H1 (cell line): ENCODE measurements at regions not wholly inside any gene's neighbourhood (a gene's known extent, or its start where the extent isn't known, plus 50 kb on each side); places are given as distances from the start of the nearest gene placed in this dataset.

Experiments
- CTCF ChIA-PET: fragments of 300-600 bp; sonication (Branson Sonifier 250); formaldehyde crosslinking; loops from one replicate; lab custom pipeline; 2021; ENCODE audit not compliant: partially characterized antibody; lab: Charles Lee
- POLR2A ChIA-PET: fragments of 300-600 bp; sonication (Branson Sonifier 250); formaldehyde crosslinking; loops from one replicate; lab custom pipeline; 2021; ENCODE audit warnings: inconsistent platforms; ENCODE audit not compliant: partially characterized antibody; lab: Charles Lee
- DNase-seq, 2 experiments: peaks; one replicate each; pipeline versions ENCODE4 v3.0.0 to v3.0.0-alpha.2; 2010 to 2022; ENCODE audit warnings: low spot score in 2 of 2, low read depth in 1 of 2, mixed read lengths in 1 of 2
- FAIRE-seq: peaks from 2 replicates; lab custom pipeline; 2011; peaks lifted over from hg19 to GRCh38; lab: Jason Lieb, UNC
- H2AFZ ChIP-seq: 2 replicates; pipeline ENCODE4 v1.8.1; 2012; ENCODE audit warnings: low read length, inconsistent platforms
- H2AK5ac ChIP-seq: 2 replicates; pipeline ENCODE4 v1.6.1; 2013; ENCODE audit warnings: low read depth, low read length
- H2BK120ac ChIP-seq: replicated peaks from 2 replicates; pipeline ENCODE3; 2013; ENCODE audit warnings: low read depth, low read length, inconsistent platforms
- H2BK12ac ChIP-seq: 2 replicates; pipeline ENCODE4 v1.6.1; 2013; ENCODE audit warnings: low read depth, low read length
- H2BK15ac ChIP-seq: 2 replicates; pipeline ENCODE4 v1.6.1; 2013; ENCODE audit warnings: low read length
- H2BK20ac ChIP-seq: 2 replicates; pipeline ENCODE4 v1.6.1; 2013; ENCODE audit warnings: low read length
- H2BK5ac ChIP-seq: 2 replicates; pipeline ENCODE4 v1.6.1; 2013; ENCODE audit warnings: low read depth, low read length
- H3K14ac ChIP-seq: 2 replicates; pipeline ENCODE4 v1.6.1; 2013; ENCODE audit warnings: inconsistent platforms; ENCODE audit not compliant: insufficient read length
- H3K18ac ChIP-seq: 2 replicates; pipeline ENCODE4 v1.6.1; 2013; ENCODE audit warnings: low read length; ENCODE audit errors: extremely low read depth
- H3K23ac ChIP-seq: 2 replicates; pipeline ENCODE4 v1.6.1; 2013; ENCODE audit warnings: inconsistent platforms; ENCODE audit not compliant: insufficient read length
- H3K23me2 ChIP-seq: 2 replicates; pipeline ENCODE4 v1.6.1; 2013; ENCODE audit warnings: low read depth, low read length
- H3K27ac ChIP-seq: 2 replicates; pipeline ENCODE4 v1.6.1; 2011; ENCODE audit warnings: low read depth, low read length, inconsistent platforms
- H3K27me3 ChIP-seq, 4 experiments: replicated peaks in 1 of 4; 1 replicate in 1 of 4; 2 replicates in 3 of 4; pipeline versions ENCODE4 v1.6.1 to v1.8.1; 2011 to 2013; ENCODE audit warnings: low read length in 3 of 4, mild to moderate bottlenecking in 3 of 4, inconsistent platforms in 2 of 4, mixed read lengths in 2 of 4, moderate library complexity in 1 of 4; ENCODE audit not compliant: control insufficient read depth in 3 of 4, insufficient read depth in 3 of 4; ENCODE audit errors: extremely low read depth in 1 of 4
- H3K36me3 ChIP-seq, 4 experiments: 2 replicates each; pipeline versions ENCODE4 v1.6.1 to v1.8.1; 2011 to 2013; ENCODE audit warnings: mild to moderate bottlenecking in 4 of 4, low read length in 3 of 4, moderate library complexity in 2 of 4, control low read depth in 1 of 4, inconsistent platforms in 1 of 4; ENCODE audit not compliant: insufficient read depth in 4 of 4, control insufficient read depth in 2 of 4
- H3K4ac ChIP-seq: replicated peaks from 2 replicates; pipeline ENCODE3; 2013; ENCODE audit warnings: low read length, low read depth, mixed read lengths, inconsistent platforms; ENCODE audit not compliant: insufficient read length
- H3K4me1 ChIP-seq, 4 experiments: replicated peaks in 1 of 4; 1 replicate in 1 of 4; 2 replicates in 3 of 4; pipeline versions ENCODE4 v1.6.1 to v1.8.1; 2011 to 2013; ENCODE audit warnings: low read length in 3 of 4, inconsistent platforms in 2 of 4, mixed read lengths in 1 of 4; ENCODE audit not compliant: insufficient read depth in 4 of 4, control insufficient read depth in 3 of 4
- H3K4me2 ChIP-seq, 2 experiments: 2 replicates each; pipeline versions ENCODE4 v1.6.1 to v1.8.1; 2011 to 2013; ENCODE audit warnings: low read depth in 2 of 2, low read length in 2 of 2, control low read depth in 1 of 2, inconsistent platforms in 1 of 2, mild to moderate bottlenecking in 1 of 2; ENCODE audit not compliant: insufficient read depth in 1 of 2
- H3K4me3 ChIP-seq, 4 experiments: fragments of 200-600, 300-600 bp in 1 of 4; sonication (generic), shearing (Covaris generic), sonication (Bioruptor Twin) in 1 of 4; 2 replicates each; pipeline versions ENCODE4 v1.5.1 to v1.8.1; 2011 to 2016; ENCODE audit warnings: low read length in 4 of 4, low read depth in 3 of 4, control low read depth in 2 of 4, inconsistent platforms in 2 of 4, mild to moderate bottlenecking in 2 of 4, mixed read lengths in 1 of 4, moderate library complexity in 1 of 4; ENCODE audit not compliant: insufficient read depth in 2 of 4; ENCODE audit errors: extremely low read depth in 1 of 4
- H3K56ac ChIP-seq: replicated peaks from 2 replicates; pipeline ENCODE3; 2013; ENCODE audit warnings: low read depth, mild to moderate bottlenecking, mixed read lengths, low read length, inconsistent platforms; ENCODE audit not compliant: insufficient read length
- H3K79me1 ChIP-seq: 2 replicates; pipeline ENCODE4 v1.6.1; 2013; ENCODE audit warnings: low read depth, low read length, control low read depth
- H3K79me2 ChIP-seq, 2 experiments: 2 replicates each; pipeline versions ENCODE4 v1.6.1 to v1.8.1; 2012 to 2013; ENCODE audit warnings: low read length in 2 of 2, mild to moderate bottlenecking in 2 of 2, inconsistent platforms in 1 of 2; ENCODE audit not compliant: insufficient read depth in 2 of 2, control insufficient read depth in 1 of 2
- H3K9ac ChIP-seq, 4 experiments: replicated peaks in 1 of 4; 1 replicate in 1 of 4; 2 replicates in 3 of 4; pipeline versions ENCODE4 v1.6.1 to v1.8.1; 2011 to 2013; ENCODE audit warnings: low read depth in 3 of 4, low read length in 3 of 4, control low read depth in 2 of 4, mild to moderate bottlenecking in 2 of 4, moderate library complexity in 2 of 4, inconsistent platforms in 1 of 4; ENCODE audit errors: extremely low read depth in 1 of 4
- H3K9me3 ChIP-seq, 2 experiments: 2 replicates each; pipeline versions ENCODE4 v1.6.1 to v1.8.1; 2012 to 2013; ENCODE audit warnings: mild to moderate bottlenecking in 2 of 2, moderate library complexity in 2 of 2, control low read depth in 1 of 2, inconsistent platforms in 1 of 2, low read depth in 1 of 2, low read length in 1 of 2, mixed read lengths in 1 of 2; ENCODE audit not compliant: insufficient read depth in 2 of 2
- H4K20me1 ChIP-seq, 2 experiments: replicated peaks in 1 of 2; 2 replicates each; pipeline versions ENCODE3 to v1.8.1; 2011 to 2013; ENCODE audit warnings: inconsistent platforms in 2 of 2, low read length in 2 of 2, mild to moderate bottlenecking in 1 of 2; ENCODE audit not compliant: insufficient read depth in 2 of 2, control insufficient read depth in 1 of 2
- H4K5ac ChIP-seq: 2 replicates; pipeline ENCODE4 v1.6.1; 2013; ENCODE audit warnings: low read length, low read depth, mixed read lengths, inconsistent platforms; ENCODE audit not compliant: insufficient read length
- H4K8ac ChIP-seq: 2 replicates; pipeline ENCODE4 v1.8.0; 2013; ENCODE audit warnings: mild to moderate bottlenecking, moderate library complexity, low read length, inconsistent platforms; ENCODE audit not compliant: insufficient read depth; ENCODE audit errors: extremely low read depth
- H4K91ac ChIP-seq: replicated peaks from 2 replicates; pipeline ENCODE3; 2013; ENCODE audit warnings: low read length, mixed read lengths, inconsistent platforms; ENCODE audit not compliant: insufficient read length
- BRCA1 ChIP-seq: IDR thresholded peaks from 2 replicates; pipeline ENCODE4 v1.6.1; 2012; ENCODE audit warnings: low read depth, low read length, improper control_type of control experiment
- CHD1 ChIP-seq: IDR thresholded peaks from 2 replicates; pipeline ENCODE4 v1.6.1; 2012; ENCODE audit warnings: low read depth, low read length, improper control_type of control experiment
- CTBP2 ChIP-seq: IDR thresholded peaks from 2 replicates; pipeline ENCODE4 v1.7.0; 2011; ENCODE audit warnings: borderline replicate concordance, mild to moderate bottlenecking, moderate library complexity, mixed read lengths, low read length; ENCODE audit not compliant: insufficient read depth, insufficient read length
- EZH2 ChIP-seq: fragments of 200-600 bp; sonication (generic); IDR thresholded peaks from 2 replicates; pipeline ENCODE4 v1.7.1; 2012; ENCODE audit warnings: low read depth, mild to moderate bottlenecking, moderate library complexity, low read length, inconsistent platforms; ENCODE audit not compliant: severe bottlenecking
- KDM4A ChIP-seq: IDR thresholded peaks from one replicate; pipeline ENCODE4 v1.7.1; 2012; ENCODE audit warnings: low read depth, mild to moderate bottlenecking, moderate library complexity, low read length, inconsistent platforms; ENCODE audit not compliant: severe bottlenecking
- KDM5A ChIP-seq: fragments of 200-600 bp; IDR thresholded peaks from 2 replicates; pipeline ENCODE4 v1.7.1; 2012; ENCODE audit warnings: mild to moderate bottlenecking, low read length, inconsistent platforms, mixed read lengths
- NANOG ChIP-seq: IDR thresholded peaks from 2 replicates; pipeline ENCODE4 v1.6.1; 2011; ENCODE audit warnings: low read length, low read depth, mild to moderate bottlenecking, inconsistent platforms; ENCODE audit not compliant: insufficient read depth, poor library complexity, severe bottlenecking
- PHF8 ChIP-seq: fragments of 200-600 bp; sonication (generic); conservative IDR thresholded peaks from 2 replicates; pipeline ENCODE4 v1.7.1; 2012; ENCODE audit warnings: low read depth, mild to moderate bottlenecking, inconsistent platforms, low read length, moderate library complexity
- POLR2A ChIP-seq, 2 experiments: IDR thresholded peaks; 1 replicate in 1 of 2; 2 replicates in 1 of 2; pipeline ENCODE4 v1.6.1; 2011; ENCODE audit warnings: low read depth in 2 of 2, low read length in 2 of 2, mild to moderate bottlenecking in 2 of 2; ENCODE audit errors: control extremely low read depth in 1 of 2
- POLR2AphosphoS5 ChIP-seq: IDR thresholded peaks from 2 replicates; pipeline ENCODE4 v1.6.1; 2011; ENCODE audit warnings: low read depth, low read length
- RFX5 ChIP-seq: IDR thresholded peaks from 2 replicates; pipeline ENCODE4 v1.6.1; 2011; ENCODE audit warnings: low read depth, low read length, improper control_type of control experiment, borderline replicate concordance
- SAP30 ChIP-seq: fragments of 300-600 bp; sonication (generic); IDR thresholded peaks from 2 replicates; pipeline ENCODE4 v1.7.1; 2012; ENCODE audit warnings: low read length, moderate library complexity, mild to moderate bottlenecking, inconsistent platforms; ENCODE audit not compliant: insufficient read depth, insufficient replicate concordance
- SIN3A ChIP-seq, 2 experiments: IDR thresholded peaks in 1 of 2; conservative IDR thresholded peaks in 1 of 2; 2 replicates each; pipeline ENCODE4 v1.6.1; 2011 to 2012; ENCODE audit warnings: low read length in 2 of 2, improper control_type of control experiment in 1 of 2, low read depth in 1 of 2, mild to moderate bottlenecking in 1 of 2
- TCF12 ChIP-seq: IDR thresholded peaks from 2 replicates; pipeline ENCODE4 v1.6.1; 2011; ENCODE audit warnings: low read depth, mild to moderate bottlenecking, low read length
- WGBS, 2 experiments: shearing (Covaris generic) in 1 of 2; methylation state at CpG; one replicate each; pipeline versions ENCODE4 v1.1.6 to v1.1.7; 2013 to 2015; ENCODE audit warnings: low lambda C conversion rate in 2 of 2, mixed read lengths in 2 of 2, inconsistent platforms in 1 of 2, low coverage in 1 of 2, missing lambda C conversion rate in 1 of 2; ENCODE audit not compliant: insufficient replicate concordance in 2 of 2, insufficient coverage in 1 of 2, insufficient read length in 1 of 2; ENCODE audit errors: extremely low coverage in 1 of 2, missing lambda C conversion rate in 1 of 2; 5-methylcytosine and 5-hydroxymethylcytosine counted together

DNA sequence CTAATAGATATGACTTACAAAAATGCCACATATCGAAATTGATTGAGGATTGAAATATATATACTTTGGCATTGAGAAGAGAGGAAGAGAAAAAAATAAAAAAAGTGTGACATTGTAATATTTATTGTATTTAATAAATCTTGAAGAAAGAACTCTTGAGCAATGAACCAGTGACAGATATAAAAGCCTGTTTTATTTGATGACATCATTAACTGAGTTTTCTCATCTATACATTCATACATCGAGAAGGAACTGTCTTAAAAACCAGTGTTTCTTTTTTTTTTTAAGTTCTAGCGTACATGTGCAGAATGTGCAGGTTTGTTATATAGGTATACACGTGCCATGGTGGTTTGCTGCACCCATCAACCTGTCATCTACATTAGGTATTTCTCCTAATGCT lies 368.2 kb downstream of the SNAPC1 start:
- no peak overlapping the region for H4K8ac ChIP-seq
- no peaks in the 10 kb centered on the region for H3K27me3 ChIP-seq
- no peaks in the 10 kb centered on the region for H3K79me2 ChIP-seq
- no peak overlapping the region for H3K9ac ChIP-seq
- H3K79me1 ChIP-seq: no peaks in the 10 kb centered on the region
- H4K5ac ChIP-seq: no peak overlapping the region
- no peak overlapping the region for H2AFZ ChIP-seq
- peaks cover 0 to 2% of the 10 kb centered on the region in 2 experiments for H4K20me1 ChIP-seq
- DNase-seq: no peak
- CTCF ChIA-PET: no interaction called here
- H2BK20ac ChIP-seq: no peak overlapping the region
- no peaks in the 10 kb centered on the region for H3K23me2 ChIP-seq
- H3K4me1 ChIP-seq: no peaks in the 10 kb centered on the region
- H2BK120ac ChIP-seq: no peak overlapping the region
- no peak overlapping the region for H2AK5ac ChIP-seq
- no peak overlapping the region for H3K23ac ChIP-seq
- H3K9me3 ChIP-seq: no peaks in the 10 kb centered on the region
- no peak overlapping the region for H3K27ac ChIP-seq
- FAIRE-seq: no peak
- H3K14ac ChIP-seq: no peak overlapping the region
- H3K4me3 ChIP-seq: no peak overlapping the region
- H2BK12ac ChIP-seq: no peak overlapping the region
- POLR2A ChIA-PET: no interaction called here
- no peak overlapping the region for H2BK15ac ChIP-seq
- H3K4ac ChIP-seq: no peak overlapping the region
- no peaks in the 10 kb centered on the region for H3K36me3 ChIP-seq
- H2BK5ac ChIP-seq: no peak overlapping the region
- no peak overlapping the region for H4K91ac ChIP-seq
- no peak overlapping the region for H3K18ac ChIP-seq
- H3K56ac ChIP-seq: no peak overlapping the region
- H3K4me2 ChIP-seq: no peak overlapping the region
- WGBS, 2 experiments: 88% methylated on average over 4 of the region's 4 CpGs; no CpG with 5 or more reads in 1 of the 2 experiments
- TF ChIP-seq CTBP2 (no peak), RFX5 (no peak), SIN3A (conservative IDR thresholded peaks at IDR 0.05 in 1 of 2, IDR thresholded peaks at IDR 0.05 in 1 of 2; ENCODE audit: low read depth in 1 of 2, low read length in 2 of 2) (no peak), CHD1 (no peak), KDM5A (no peak), KDM4A (no peak), POLR2AphosphoS5 (no peak), NANOG (no peak), BRCA1 (no peak), SAP30 (no peak), POLR2A (IDR thresholded peaks at IDR 0.05; ENCODE audit: control extremely low read depth in 1 of 2, low read depth in 2 of 2, low read length in 2 of 2) (no peak), TCF12 (no peak), EZH2 (no peak), PHF8 (no peak)
